ENCODE measurements at regions not wholly inside any gene's neighbourhood (a gene's known extent, or its start where the extent isn't known, plus 50 kb on each side); places are given as distances from the start of the nearest gene placed in this dataset.

GRCh38 chr4:123945301-123945700, 548.7 kb downstream of the SPRY1 start:
- DNase-seq, result no peak

GRCh38 chr4:123950530-123950929, 553.9 kb downstream of the SPRY1 start:
- DNase-seq, result no peak

DNA sequence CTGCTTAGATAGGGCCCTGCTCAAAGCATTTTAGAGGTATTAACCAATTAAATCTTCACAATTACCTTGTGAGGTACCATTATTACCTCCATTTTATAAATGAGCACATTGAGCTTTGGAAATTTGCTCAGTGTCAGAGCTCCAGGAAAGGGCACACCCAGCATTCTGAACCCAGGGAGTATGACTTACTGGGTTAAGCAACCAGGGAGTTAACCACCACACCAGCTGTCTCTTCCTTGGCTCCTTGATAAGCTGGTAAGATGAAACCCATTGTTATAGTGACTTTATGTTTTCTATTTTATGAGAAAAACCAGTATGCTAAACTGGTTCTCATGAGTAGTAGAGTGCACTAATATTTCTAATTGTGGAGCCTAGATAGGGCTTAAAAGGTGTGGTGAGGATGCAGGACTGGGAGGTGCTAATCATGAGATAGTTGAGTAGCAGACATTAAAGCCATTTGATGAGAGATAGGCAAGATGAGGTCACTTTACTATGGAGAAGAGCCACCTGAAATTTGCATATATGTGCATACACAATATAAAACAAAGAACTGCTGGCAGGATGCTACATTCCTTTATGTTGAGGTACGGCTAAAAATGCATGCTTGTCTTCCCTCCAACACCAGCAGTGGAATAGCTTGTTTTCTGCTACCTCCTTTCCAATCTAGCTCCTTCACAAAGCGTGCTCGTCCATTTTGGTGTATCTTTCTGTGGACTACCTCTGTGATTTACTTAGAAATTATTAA, 556.1 kb downstream of the SPRY1 start:
- DNase-seq, result no peak

- no peak for DNase-seq
Measured at GRCh38 chr4:123953566-123953965, 557.0 kb downstream of the SPRY1 start.

- DNase-seq, result no peak
Measured at GRCh38 chr4:123954220-123954619, 557.6 kb downstream of the SPRY1 start.

DNA sequence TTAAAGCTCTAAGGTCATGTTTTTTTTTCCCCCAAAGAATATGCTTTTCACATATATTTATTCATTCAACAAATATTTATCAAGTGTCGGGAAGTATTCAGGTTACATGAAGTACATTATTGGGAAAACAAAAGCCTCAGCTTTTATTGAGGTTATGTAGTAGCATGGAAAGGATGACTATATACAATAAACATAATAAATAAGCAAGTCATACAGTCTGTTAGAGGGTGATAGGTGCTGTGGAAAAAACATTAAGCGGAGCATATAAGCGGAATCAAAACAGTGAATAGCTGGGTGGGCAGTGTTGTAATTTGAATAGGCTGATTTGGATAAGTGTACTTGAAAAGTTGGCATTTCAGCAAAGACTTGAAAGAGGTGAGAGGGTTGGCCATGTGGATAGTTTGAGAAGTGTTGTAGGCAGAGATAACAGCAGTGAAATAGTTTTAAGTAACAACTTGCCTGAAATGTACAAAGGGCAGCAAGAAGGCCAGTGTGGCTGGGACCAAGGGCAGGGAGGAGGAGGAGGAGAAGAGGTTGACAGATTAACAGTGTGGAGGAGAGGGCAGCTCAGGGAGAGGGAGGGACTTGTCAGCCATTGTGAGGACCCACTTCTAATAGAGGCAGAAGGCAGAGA, 558.7 kb downstream of the SPRY1 start:
- no peak for DNase-seq

- DNase-seq, result no peak
Measured at GRCh38 chr4:123956204-123956603, 559.6 kb downstream of the SPRY1 start.

DNA sequence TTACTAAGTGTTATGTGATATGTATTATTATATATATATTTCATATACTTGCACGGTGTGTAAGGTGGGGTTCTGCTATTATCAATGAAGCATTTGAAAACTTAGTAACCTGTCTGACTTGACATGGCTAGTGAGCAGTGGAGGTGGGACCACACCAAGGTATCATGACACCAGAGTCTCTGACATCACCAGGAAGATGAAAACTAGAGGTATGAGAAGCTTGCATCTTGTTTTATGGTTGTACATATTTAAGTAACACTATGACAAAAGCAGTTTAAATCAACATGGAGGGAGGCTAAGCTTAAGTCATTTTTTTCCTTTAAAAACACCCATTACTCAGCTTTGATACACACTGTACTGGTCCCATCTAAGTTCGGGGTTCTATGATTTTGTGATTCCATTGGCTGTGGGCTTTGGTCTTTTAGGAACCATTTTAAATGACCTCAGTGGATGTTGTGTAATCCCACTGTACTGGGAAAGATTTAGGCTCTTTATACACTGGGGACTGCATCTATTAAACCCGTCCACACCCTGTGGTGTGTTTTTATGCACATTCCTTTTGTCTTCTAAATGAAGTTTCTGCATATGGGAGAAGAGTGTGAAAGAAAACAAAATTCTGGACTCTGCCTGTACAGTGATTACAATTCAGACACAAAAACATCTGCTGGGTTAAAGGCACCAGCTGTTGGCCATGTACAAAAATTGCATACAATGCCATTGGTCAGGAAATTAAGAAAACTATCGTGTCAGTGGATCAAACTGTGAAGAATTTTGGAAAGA, 570.6 kb downstream of the SPRY1 start:
- DNase-seq, result no peak

DNA sequence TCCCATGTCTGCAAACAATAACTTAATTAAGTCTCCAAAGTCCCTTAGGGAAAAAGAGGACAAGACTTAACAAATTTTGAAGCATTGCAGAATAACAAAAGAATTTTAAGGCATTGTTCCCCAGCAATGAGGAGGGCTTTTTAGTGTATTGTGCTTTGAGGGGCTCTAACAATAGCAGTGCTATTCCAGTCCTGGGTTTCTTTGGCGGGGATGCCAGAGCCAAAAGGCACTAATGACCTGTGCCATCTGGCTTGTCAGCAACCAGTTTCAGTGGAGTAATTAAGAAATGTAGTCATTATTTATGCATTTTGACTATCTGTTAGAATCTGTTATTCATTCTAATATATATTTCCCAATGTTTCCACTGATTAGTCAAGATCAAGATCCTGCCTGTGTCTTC, 575.4 kb downstream of the SPRY1 start:
- DNase-seq, result no peak

- no peak for DNase-seq
Measured at GRCh38 chr4:123974386-123975149, 578.0 kb downstream of the SPRY1 start.

GRCh38 chr4:123976285-123976684, 579.7 kb downstream of the SPRY1 start:
- DNase-seq, result no peak

DNA sequence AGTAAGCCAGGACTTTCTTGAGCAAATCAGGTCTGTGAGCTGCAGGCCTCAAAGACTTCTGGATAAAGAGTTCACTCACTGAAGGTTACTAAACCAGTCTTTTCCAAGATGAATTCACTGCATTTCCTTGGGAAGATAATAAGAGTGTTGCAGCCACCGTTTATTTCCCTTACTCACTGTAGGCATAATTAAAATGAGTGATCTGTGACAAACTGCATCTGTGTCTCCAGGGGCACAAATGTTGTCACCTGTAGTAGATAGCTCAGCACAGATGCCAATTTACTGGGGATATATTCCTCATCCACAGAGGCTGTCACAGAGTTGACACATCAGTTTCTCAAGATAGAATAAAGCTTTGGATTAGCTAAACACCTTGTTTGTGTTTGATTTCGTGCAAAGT, 580.2 kb downstream of the SPRY1 start:
- no peak for DNase-seq

DNA sequence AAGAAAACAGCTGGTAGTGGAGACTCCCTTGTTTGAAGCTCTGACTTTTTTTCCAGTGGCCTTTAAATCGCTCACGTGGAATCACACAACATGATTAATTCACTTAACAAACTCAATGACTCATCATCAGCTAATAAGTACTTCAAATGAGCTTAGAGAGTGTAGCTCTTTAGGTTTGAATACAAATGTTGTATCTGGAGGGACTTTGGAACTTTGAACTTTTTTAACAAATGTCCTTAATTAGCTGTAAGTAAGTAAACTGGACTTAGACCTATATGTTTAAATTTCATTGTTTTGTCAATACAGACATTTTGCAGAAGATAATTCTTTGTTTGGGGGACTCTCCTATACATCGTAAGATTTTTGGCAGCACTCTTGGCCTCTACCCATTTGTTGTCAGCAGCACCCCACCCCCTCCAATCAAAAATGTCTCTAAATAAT, 581.1 kb downstream of the SPRY1 start:
- no peak for DNase-seq

GRCh38 chr4:123978637-123979036, 582.0 kb downstream of the SPRY1 start:
- no peak for DNase-seq

GRCh38 chr4:123980736-123981300, 584.2 kb downstream of the SPRY1 start:
- no peak for DNase-seq

DNA sequence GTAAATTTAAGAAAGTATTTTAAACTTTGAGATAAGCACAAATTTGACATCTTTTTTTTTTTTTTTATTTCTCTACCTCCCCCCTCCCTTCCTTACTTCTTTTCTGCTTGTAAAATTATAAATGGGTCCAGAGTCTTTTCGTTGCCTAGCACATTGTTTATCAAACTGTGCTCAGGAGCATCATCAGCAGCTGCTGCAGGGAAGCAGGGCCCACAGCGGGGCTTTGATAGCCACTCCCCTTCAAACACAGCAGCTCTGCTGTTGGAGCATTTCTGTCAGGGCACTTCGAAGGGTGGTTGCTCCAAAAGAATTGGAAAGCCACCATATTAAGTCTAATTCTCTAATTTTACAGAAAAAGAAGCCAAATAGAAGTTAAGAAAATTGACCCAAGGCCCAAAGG, 588.3 kb downstream of the SPRY1 start:
- DNase-seq, result no peak

GRCh38 chr4:123986268-123986798, 589.7 kb downstream of the SPRY1 start:
- no peak for DNase-seq

DNA sequence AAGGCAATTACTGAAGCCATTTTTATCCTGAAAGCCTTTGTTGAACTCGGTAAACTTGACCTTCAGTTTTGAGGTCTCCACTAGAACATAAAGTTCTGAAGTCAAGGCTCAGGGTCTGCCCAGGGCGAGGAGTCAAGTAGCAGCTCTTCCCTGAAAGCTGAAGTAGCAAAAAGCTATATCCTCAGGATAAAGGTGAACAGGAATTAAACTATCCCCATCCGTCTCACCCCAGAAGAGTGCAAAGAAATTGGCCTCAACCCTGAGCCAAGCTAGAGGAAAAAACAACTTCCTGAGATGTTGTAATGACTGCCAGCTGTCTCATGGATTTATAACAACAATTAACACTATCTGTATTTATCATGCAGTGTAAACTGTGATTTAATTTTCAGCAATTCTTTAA, 590.8 kb downstream of the SPRY1 start:
- DNase-seq, result no peak

GRCh38 chr4:123990310-123990870, 593.8 kb downstream of the SPRY1 start:
- DNase-seq, result no peak

DNA sequence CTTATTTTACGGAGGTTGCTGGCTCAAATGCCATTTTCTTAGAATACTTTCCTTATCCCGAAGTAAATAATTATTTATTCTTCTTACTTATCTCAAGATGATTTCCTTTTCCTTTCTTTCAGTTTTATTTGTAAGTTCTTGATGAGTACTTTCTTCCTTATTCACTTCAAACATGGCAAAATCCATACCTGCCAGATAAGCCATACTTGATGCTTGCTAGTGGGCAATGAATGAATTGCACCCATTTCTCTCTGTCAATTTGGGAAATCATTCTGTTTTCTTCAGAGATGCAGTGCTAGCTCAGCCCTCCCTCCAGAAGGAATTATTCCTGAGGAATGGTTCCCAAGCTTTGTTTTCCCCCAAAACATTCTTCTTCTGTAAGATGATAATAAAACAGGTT, 598.3 kb downstream of the SPRY1 start:
- DNase-seq, result no peak

DNA sequence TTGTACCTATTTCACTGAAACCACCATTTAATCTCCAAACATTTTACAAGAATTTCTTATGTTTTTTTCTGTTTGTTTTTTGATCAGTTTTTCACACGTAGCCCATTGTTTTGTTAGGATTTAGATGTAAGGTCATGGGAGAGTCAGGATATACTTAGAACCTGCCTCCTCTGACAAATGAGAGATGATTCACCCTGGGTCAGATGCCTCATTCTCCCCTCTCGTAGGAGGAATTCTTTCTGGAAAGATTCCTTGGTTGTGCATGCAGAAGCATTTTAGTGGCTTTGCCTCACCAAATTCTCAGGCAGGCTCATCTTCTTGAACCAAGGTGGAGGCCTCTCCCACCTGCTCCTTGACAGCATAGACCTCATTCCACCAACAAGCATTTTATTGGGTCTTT, 599.3 kb downstream of the SPRY1 start:
- peak in 3 of 4 experiments; percentile 5 to 28 (median 23) for DNase-seq

All from suppressor macrophage (primary cell).